Occipital lobe (tissue), 1 donor: ENCODE measurements at regions not wholly inside any gene's neighbourhood (a gene's known extent, or its start where the extent isn't known, plus 50 kb on each side); places are given as distances from the start of the nearest gene placed in this dataset.

Source experiments
- DNase-seq: peaks from one replicate; lab custom pipeline; 2025; lab: John Stamatoyannopoulos, UW

- DNase-seq: no peak
Measured at GRCh38 chr7:46391231-46392201, 470.4 kb upstream of the IGFBP3 start.

GRCh38 chr7:46390042-46390441 lies 469.0 kb upstream of the IGFBP3 start:
- DNase-seq: no peak

DNA sequence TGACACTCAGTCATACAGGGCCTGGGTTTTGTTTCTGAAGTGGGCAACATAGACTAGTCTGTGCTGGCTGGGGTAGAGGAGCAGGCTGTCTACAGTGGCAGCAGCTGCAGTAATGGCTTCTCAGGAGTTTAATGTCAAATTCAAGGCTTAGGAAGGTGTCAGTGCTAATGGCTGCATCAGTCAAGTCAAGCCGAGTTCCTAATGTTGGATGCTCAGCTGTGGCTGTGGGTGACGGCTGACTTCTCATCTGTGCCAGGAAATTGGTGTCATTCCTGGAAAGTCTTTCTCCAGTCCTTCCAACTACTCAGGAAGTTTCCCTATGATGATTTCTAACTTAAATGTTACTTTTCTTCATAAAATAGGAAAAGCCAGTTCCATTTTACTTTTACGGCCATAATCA lies 468.1 kb upstream of the IGFBP3 start:
- DNase-seq: no peak

GRCh38 chr7:46387646-46388045 lies 466.6 kb upstream of the IGFBP3 start:
- no peak for DNase-seq

DNA sequence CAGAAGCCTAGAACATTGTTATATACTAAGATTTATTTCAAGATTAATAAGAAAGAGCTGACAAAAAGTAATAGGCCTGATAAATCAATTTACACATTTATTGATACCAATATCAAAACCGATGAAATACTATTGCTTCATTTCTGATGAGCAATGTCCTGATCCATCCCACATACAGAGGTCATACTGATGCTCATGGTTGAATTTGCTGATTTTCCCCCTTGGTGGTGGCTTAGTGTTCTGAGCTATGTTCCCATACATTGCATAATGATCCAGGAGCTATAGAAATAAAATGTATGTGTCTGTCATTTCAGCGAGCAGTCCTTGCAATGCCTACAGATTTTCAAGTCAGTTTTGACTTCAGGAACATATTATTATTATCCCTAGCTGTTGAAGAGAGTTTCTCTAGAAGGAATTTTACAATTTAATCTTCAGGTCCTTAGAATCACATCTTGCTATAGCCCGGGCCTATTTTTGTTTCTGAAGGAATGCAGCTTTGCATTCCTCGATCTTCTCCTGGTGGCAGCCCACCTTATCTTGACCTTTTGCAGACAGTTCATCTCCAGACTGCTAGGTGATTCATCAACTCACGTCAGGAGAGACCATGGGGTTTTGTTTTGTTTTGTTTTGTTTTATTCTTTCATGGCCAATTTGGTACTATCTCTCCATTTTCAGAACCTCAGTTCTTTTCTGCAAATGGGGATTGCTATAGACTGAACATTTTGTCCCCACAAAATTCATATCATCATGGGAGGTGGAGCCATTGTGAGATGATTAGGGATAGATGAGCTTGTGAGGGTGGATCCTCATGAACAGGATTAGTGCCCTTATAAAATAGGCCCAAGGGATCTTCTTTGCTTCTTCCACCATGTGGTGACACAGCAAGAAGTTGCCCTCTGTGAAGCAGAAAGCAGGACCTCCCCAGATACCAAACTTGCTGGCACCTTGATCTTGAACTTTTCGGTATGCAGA lies 465.6 kb upstream of the IGFBP3 start:
- no peak for DNase-seq

- no peak for DNase-seq
Measured at GRCh38 chr7:46385662-46386309, 464.7 kb upstream of the IGFBP3 start.

DNA sequence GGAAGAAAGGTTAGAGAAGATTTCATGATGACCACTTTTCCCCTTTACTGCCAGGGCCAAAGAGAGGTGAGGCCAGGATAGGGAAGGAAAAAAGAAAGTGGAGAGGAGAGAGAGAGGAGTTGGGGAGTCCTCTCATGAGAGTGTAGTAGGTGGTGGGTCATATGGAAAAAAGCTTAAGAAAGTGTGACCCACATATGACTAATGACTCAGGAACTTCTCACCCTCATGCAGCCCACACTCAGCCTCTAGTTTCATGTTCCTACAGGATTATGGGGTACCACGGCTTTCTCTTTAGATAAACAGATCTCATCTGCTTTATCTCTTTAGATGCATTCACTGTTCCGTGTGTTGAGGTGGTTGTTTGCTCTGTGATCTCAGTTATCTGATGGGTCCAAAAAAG lies 462.5 kb upstream of the IGFBP3 start:
- DNase-seq: no peak

DNA sequence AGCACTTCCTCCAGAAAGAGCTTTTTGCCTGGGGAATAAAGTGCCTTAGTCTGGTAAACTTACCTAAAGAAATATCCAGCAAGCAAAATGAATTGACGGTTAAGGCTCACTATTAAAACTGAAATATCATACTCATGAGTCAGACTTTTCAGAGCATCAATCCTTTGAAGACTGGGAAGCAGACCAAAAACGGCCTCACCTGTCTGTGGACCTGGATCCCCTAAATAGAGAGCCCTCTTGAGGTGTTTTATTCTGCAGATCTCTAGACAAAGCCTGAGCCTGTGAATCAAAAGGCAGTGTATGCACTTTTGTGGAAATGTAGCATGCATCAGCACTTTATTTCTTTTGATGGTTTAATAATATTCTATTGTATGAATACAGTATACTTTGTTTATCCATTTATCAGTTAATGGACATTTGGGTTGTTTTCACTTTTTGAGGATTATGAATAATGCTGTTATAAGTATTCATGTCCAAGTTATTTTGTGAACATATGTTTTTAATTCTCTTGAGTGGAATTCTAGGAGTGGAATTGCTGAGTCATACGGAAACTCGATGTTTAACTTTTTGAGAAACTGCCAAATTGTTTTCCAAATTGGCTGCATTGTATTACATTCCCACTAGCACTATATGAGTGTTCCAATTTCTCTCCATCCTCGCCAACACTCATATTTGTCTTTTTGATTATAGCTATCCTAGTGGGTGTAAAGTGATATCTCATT lies 449.0 kb upstream of the IGFBP3 start:
- no peak for DNase-seq

DNA sequence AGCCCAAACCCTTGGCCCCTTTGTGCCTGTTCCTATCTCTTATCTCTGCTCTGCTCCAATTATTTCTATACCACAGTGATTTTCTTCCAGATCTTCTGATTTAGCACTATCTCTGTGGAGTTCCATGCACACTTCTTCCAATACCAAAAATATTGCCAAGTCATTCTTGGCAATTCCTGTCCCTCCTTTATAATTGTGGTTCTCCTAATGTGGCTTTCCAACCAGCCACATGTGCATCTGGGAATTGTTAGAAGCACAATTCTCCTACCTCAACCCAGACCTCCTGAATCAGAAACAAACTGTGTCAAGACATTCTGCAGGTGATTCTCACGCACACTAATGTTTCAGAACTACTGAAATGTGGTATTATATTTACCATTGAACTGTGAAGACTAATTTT lies 447.8 kb upstream of the IGFBP3 start:
- DNase-seq: no peak

- no peak for DNase-seq
Measured at GRCh38 chr7:46366526-46366925, 445.5 kb upstream of the IGFBP3 start.

GRCh38 chr7:46363688-46364087 lies 442.6 kb upstream of the IGFBP3 start:
- DNase-seq: no peak

DNA sequence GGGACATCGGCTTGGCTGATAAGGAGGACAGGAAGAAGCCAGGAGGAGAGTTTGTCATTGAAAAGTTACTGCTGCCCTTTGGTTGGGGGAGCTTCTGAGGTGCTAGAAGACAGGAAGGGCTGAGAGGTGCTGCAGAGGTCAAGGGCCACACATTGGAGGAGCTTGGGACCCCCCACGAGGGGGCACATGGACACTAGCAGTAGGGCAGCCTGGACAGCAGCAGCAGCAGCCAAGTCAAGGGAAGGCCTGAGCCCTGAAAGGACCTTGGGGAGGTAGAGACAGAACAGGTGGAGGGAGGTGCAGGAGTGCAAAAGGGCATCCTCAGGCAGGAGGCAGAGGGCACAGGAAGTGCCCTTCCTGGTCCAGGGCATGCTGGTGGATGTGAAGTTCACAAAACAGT lies 439.7 kb upstream of the IGFBP3 start:
- no peak for DNase-seq

GRCh38 chr7:46360296-46360695 lies 439.2 kb upstream of the IGFBP3 start:
- no peak for DNase-seq

DNA sequence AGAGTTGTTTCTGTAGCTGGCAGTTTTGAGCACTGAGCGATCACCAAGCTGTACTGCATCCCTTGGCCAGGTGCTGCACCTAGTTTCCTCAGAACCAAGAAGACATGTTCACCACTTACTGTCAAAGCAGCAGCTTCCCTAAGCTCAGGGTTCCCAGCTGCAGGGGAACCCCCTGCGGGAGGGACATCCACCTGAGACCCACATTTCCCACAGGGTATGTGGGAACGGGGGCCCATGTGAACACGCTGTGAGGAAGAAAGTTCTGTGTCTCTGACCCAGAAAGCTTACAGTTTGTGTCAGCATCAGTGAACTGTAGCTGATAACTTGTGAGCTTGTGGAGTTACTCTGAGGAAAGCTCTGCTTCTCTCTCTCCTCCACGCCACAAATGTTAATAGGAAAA lies 436.8 kb upstream of the IGFBP3 start:
- DNase-seq: no peak

DNA sequence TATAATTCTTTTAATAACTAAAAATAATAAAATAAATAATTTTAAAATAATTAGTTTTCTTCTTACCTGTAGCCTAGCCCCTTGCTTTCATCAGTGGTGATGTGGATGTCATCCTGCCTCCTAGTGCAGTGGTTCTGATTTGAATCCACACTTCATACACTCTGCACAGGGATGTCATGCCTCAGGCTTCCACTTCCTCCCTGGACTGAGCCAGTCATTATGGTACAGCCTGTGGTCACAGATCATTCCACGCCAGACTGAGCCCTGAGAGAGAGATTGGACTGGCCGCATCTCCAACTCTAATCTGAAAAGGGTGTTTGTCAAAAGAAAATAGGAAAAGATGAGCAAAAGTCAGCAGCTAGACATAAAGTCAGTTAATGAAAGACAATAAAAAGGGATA lies 436.2 kb upstream of the IGFBP3 start:
- no peak for DNase-seq

- DNase-seq: no peak
Measured at GRCh38 chr7:46356371-46356770, 435.3 kb upstream of the IGFBP3 start.

DNA sequence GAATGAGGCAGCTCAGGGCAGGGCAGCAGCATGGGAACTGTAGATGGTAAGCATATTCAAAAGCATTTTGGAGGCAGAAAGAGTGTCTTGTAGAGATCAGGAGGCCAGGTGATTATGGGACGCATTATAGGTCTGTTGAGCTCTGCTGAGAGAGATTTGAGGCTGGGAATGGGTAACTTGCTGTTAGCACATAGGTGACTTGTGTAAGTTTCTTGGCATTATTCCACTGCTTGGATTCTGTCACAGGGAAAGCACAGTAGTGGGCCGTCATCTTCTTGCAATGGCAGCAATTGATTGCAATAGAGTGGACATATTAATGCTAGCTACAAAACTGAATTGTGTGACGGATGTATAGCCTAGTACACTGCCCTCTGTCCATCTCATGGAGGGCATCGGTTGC lies 434.3 kb upstream of the IGFBP3 start:
- DNase-seq: no peak

- peak; percentile 3 for DNase-seq
Measured at GRCh38 chr7:46352004-46352954, 431.2 kb upstream of the IGFBP3 start.

GRCh38 chr7:46349490-46349889 lies 428.4 kb upstream of the IGFBP3 start:
- no peak for DNase-seq

DNA sequence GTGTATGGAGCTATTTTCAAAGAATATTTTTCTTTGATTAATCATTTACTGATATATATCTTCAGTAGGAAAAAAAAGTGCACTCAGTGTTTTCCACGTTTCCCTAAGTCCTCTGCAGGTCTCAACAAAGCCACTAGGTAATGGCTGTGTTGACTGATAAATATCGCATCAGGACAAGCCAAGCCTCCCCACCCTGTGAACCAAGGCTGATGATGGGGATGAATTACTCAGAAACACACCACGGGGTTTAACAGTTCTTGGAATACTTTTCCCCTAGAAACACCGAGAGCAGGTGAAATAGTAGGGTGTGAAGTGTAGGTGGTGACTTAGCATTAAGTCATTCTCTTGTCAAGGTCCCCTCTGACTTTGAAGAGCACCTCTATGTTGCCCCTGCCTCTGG lies 423.5 kb upstream of the IGFBP3 start:
- DNase-seq: no peak
